HG03521 (cell line): ENCODE measurements at regions not wholly inside any gene's neighbourhood (a gene's known extent, or its start where the extent isn't known, plus 50 kb on each side); places are given as distances from the start of the nearest gene placed in this dataset.

Experiments
- ATAC-seq: cut with Tn5 transposase; IDR thresholded peaks from one replicate; pipeline ENCODE4 v1.9.1; 2021; ENCODE audit warnings: mild to moderate bottlenecking, moderate library complexity; ENCODE audit not compliant: unreplicated experiment

- no peak for ATAC-seq
Observed at GRCh38 chr15:92304223-92304975, 89.3 kb upstream of the ST8SIA2 start.

DNA sequence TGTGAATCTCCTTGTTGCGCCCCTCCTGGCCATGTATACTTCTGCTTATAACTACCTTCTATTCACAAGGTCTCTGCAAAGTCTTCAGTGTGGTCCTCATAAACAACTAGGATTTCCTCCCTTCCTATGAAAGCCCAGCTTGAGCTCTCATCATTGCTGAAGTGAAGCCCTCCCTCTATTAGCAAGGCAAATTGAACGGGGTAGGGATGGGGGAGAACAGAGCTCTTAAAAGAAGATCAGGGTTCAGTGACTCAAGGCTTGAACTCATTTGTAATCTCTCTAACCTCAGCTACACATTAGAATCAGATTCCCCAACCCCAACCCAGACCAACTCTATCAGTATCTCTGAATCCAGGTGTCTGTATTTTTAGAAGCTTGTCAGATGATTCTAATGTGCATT lies 88.3 kb upstream of the ST8SIA2 start:
- ATAC-seq = no peak

GRCh38 chr15:92306663-92307062 lies 87.0 kb upstream of the ST8SIA2 start:
- no peak for ATAC-seq

GRCh38 chr15:92315144-92315543 lies 78.5 kb upstream of the ST8SIA2 start:
- ATAC-seq = no peak

DNA sequence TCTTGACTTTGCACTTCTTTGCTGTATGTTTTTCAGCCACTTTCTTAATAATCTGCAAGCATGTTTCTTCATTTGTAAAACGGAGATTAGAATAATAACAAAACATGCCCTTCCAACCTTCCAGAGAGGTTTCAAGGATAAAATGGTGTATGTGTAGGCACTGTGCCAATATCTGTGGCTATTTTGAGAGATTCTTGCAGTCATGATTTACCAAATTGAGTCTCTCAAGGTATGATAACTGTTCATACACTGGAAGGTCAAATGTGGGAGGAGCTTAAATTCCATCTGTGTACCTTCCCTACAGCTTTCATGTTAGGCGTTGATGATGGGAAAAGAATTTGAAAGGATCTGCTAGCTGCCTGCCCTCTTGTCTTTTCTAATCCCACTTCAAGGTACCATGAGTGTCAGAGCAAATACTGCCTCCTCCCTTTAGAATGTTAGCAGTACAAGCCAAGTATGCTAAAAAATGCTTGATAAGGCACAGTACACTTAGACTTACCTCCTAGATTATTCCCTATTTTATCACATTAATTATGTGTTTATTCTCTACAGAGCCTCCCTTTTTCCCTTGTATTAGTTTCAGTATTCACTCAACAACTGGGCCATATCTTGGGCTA lies 78.0 kb upstream of the ST8SIA2 start:
- no peak for ATAC-seq

DNA sequence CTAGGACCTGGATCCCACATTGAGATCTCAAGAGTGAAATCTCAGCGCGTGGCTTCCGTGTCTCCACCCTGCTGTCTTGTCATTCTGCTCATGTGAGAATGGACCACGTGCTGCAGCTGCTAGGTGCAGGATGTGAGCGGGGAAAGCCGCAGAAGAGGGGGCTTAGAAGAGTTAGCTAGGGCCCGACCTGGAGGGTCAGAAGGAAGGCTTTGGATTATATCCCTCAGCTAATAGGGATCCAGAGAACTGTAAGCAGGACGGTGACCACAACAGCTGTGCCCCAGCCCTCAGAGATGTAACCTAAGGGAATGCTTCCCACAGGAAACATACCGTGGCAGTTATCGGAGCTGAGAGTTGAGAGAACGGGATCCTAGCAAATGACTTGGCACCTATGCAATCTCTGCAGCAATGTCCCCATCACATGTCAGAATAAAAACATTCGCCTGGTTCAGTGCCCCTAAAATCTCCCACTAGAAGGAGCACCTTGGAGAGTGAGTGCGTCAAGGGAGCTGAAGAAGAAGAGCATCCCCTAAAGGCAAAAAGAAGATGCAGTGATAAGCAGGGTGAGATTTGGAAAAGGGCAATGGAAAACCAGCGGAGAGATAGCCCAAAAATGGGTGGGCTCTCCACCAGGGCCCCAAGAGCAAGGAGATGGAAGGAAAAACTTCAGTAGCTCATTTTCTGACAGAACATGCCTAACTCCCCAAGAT lies 76.9 kb upstream of the ST8SIA2 start:
- ATAC-seq = no peak

- no peak for ATAC-seq
Observed at GRCh38 chr15:92320012-92320699, 73.5 kb upstream of the ST8SIA2 start.

- no peak for ATAC-seq
Observed at GRCh38 chr15:92322566-92323355, 70.9 kb upstream of the ST8SIA2 start.

DNA sequence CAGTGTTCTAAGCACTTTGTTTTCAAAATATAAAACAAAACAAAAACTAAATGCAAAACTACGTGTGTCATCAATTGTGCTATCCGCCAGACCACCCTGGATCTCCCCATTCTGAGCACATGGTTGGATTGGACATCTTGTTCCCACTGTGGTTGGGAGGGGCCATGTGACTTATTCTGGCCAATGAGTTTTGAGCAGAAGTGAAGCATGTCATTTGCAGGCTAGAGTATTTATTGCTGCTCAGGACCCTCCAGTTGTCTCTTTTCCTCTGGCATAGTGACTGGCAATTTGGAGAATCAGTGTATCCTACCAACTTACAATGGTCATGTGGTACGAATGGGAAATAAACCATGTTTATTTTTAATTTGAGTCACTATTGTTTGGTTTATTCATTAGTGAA lies 70.2 kb upstream of the ST8SIA2 start:
- ATAC-seq = no peak

GRCh38 chr15:92324101-92324963 lies 69.3 kb upstream of the ST8SIA2 start:
- no peak for ATAC-seq

DNA sequence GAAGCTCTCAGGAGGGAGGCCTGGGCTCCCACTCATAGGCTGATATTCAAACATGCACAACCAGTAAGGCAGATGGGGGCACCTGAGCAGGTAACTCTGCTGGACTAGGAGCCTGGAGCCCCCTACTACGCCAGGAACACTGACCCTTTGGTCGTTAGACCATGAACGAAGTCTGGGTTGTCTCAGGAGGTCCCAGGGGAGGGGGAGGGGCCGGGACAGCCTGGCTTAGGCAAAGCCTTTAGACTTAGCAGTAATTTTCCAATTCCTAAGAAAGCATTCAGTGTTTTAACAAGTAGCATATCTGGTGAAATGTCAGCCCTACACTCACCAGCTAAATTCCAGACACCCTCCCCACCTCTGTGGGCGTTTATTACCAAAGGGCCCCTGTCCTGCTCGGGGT lies 67.4 kb upstream of the ST8SIA2 start:
- no peak for ATAC-seq

DNA sequence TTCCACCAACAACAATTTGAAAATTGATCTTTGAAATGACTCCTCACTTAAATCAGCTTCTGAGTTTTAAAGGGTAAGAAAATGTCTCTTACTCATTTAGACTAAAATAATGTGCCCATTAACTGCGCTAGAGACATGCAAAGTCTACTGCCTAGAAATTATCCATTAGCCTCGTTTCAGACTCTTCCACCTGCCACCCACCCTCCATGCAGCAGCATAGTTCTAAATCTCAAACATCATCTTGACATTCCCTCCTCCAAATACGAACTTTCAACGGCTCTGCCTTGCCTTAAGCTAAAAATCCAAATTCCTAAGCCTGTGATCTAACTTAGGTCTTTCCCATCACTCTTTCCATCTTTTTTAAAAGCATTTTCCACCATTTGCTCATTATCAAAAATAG lies 66.6 kb upstream of the ST8SIA2 start:
- no peak for ATAC-seq

- no peak for ATAC-seq
Observed at GRCh38 chr15:92328207-92328606, 65.5 kb upstream of the ST8SIA2 start.

DNA sequence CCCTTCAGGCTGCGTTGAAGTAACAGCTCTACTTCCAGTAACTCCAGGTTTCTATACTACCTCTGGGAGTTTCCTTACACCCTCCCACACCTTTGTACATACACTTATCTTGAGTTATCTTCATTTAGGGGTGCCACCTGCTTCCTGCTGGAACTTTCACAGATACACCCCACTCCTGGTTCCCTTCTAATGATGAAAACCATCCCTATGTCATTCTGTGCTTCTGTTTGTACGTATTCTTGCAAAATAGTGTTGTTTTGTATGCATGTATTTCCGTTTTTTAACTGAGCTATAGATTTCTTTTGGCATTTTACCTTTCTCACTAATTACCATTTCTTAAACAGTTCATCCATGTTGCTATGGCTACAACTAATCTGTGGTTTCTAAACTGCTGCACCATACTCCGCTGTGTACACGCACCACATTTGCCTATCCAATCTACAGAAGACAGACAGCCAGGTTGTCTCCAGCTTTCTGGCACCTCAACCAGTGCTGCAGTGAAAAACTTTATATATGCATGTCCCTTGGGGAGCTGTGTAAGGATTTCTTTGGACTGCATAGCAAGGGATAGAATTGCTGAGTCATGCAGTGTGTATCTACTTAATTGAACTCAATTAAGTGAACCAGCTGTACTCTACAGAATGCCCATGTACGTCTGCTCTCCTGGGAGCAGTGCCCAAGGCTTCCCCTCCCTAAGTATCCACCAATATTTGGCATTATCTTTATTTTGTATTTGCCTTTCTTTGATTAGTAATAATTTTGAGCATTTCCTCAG lies 61.4 kb upstream of the ST8SIA2 start:
- ATAC-seq = no peak

- no peak for ATAC-seq
Observed at GRCh38 chr15:92333709-92334108, 60.0 kb upstream of the ST8SIA2 start.

- no peak for ATAC-seq
Observed at GRCh38 chr15:92336419-92336987, 57.2 kb upstream of the ST8SIA2 start.

DNA sequence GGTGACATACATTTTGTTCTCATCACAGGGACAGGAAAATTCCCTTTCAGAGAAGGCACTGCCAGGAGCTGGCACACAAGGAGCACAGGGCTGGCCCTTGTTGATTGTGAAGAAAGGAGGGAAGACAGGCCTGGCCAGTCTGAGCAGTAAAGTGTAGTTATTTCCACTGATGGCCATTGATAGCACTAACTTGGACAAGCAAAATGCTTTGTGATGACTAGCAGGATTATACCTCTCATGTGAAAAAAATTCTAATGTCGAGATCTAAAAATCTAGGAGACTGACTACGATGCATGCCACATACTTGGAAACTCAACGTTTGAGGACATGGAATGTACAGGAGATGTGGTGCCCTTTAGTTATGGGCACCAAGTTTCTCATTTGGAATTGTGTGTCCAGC lies 54.3 kb upstream of the ST8SIA2 start:
- no peak for ATAC-seq
